ENCODE measurements at regions not wholly inside any gene's neighbourhood (a gene's known extent, or its start where the extent isn't known, plus 50 kb on each side); places are given as distances from the start of the nearest gene placed in this dataset.

- no peak for TF ChIP-seq CTCF (conservative IDR thresholded peaks at IDR 0.05)
- TF ChIP-seq ZFX (IDR thresholded peaks at IDR 0.05), result no peak
These were observed 185.6 kb upstream of the TNRC6C start for GRCh38 chr17:77772899-77773358.

Measured in C4-2B (cell line).